Stimulated activated naive CD4-positive, alpha-beta T cell (primary cell): ENCODE measurements at regions not wholly inside any gene's neighbourhood (a gene's known extent, or its start where the extent isn't known, plus 50 kb on each side); places are given as distances from the start of the nearest gene placed in this dataset.

Source experiments
- DNase-seq, 6 experiments: peaks; one replicate each; lab custom pipeline; 2025; lab: John Stamatoyannopoulos, UW

DNA sequence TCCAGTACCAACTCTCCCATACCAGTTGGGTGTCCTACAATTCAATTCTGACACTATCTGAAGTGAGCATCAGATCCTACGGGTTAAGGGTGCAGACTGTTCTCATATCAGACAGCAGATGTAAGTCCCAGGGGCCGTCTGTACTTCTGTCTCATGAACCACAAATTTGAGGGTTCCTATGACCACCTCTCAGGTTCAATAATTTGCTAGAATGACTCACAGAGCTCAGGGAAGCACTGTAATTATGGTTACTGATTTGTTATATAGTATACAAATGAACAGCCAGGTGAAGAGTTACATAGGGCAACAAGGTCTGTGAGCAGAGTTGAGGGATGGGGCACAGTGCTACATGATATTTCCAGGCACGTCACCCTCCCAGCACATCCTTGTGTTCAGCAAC is 499.1 kb downstream of the DMAC1 start:
- DNase-seq = no peak

DNA sequence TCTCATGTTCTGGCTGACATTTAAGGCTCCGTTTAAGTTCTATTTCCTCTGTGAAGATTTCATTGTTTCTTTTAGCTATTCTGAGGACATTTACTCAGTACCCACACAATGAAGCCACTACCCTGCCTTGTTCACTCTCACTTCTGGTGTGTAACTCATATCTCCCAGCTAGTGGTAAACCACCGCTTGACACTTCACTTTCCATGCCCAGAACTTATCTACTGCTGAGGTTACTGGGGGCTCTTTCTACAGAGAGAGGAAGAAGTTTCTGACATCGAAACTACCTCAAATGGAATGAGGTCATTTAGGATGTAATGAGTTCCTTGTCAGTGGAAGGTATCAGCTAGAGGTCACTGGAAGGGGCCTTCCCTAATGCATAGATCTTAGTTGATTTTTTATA is 501.5 kb downstream of the DMAC1 start:
- no peak for DNase-seq

DNA sequence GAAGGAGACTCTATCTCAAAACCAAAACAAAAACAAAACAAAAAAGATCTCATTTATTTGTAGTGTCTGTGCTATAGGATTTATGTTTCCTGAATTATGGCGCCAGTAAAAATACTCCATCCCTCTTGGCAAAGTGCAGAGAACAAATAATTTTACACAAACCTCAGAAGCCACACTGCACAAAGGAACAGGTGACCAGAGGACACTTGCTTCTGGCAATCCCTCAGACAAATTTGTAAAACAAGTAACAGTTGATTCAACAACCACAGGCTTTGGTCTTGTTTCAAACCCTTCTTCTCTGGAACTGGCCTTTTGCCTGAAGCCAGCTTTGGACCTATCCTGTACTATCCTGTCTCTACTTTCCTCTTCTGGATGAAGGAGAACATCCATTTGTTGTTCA is 502.1 kb downstream of the DMAC1 start:
- DNase-seq = no peak

DNA sequence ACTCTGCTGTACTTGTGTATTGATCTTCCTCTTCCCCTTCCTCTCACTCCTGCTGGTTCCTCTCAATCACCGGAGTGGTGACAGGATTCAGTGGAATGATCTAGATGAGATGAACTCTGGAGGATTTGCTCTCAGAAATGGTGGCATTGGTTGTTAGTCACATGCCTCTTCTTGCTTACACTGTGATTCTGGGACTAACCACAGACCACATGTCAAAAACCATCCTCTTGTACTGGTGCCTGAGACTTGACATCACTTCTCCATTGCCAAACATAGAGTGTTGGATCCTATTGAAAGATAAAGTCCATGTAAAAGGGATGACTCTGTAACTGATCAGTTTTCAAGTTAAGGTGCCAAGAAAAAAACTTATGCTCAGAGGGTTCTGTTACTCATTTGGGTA is 506.5 kb downstream of the DMAC1 start:
- DNase-seq = no peak

DNA sequence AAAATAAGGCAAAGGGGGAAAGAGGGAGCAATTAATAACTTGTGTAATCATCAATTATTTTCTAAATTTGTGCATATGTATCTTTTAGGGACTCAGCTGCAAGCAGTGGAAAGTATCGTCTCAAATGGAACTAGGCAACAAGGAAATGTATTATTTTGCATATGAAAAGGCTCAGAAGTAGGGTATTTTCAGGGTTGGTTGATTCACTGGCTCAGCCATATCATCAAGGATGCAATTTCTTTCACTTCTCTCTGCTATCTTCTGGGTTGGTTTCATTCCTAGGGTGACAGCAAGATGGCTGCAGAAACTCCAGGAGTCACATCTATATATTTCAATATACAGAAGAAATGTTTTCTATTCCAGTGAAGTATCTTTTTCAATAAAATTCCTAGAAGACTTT is 509.8 kb downstream of the DMAC1 start:
- no peak for DNase-seq

DNA sequence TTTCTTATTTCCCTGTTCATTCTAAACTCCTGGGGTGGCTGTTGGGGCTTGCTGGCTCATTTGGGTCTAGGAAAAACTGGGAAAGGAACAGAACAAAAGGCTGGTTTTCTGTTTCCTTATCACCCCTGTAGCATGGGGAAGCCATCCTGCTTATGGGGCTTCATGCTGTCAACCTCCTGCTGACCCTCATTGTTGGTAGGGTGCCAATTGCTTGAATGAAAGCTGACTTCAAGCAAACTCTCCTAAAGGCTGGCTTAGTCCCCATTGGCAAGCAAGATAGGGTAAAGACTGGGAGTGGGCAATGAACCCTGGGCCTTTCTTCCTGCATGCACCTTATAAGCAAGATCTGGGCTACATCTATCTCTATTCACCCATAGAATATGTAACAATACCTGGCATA is 511.6 kb downstream of the DMAC1 start:
- no peak for DNase-seq

DNA sequence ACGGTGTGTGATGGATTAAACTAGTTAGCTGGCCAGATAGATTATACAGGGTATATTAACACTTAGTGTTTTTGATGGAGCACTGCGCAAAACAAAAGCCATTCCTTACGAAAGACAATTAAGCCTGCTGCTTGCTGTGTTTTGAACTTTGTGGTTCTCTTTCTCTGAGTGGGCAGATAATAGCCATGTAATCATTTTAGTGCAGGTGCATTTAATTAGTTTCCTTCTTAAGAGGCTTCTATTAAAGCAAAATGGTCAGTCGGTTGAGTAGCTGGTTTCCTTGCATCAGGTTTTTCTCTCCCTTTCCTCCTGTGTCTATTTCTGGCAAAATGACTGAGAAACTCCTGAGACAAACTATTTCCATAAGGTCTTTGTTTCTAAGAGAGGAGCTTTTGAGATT is 512.5 kb downstream of the DMAC1 start:
- no peak for DNase-seq

DNA sequence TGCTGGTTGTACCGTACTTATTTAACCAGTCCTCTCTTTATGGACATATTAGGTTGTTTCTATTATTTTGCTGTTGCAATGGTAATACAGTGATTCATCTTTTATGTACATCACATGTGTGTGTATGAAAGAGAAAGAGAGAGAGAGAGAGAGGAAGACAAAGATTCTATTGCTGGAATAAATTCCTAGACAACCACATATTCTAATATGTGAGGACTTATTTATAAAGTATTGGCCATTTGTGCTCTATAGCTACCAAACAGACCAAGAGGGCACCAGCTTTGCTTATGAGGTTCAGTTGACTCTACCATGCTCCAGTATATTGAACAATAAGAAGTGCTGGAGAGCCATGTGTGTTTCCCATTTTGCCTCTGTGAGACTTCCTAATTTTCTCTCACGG is 513.5 kb downstream of the DMAC1 start:
- DNase-seq = no peak

DNA sequence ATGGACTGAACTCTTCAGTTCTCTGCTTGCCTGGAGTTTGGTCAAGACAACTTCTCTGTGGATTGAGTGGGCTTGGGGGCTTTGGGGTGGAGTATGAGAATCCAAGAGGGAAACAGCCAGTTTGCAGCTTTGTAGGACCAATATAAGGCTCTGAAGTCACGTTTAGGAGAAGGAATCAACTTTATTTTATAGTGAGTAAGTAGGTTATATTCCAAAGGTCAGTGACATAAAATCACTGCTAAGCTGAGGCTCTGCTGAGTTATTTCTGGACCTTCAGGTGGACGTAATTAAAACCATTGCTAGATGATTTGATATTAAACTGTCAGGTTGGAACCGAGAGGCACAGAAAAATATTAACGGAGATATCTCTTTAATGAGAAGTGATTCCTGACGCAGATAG is 514.4 kb downstream of the DMAC1 start:
- DNase-seq = no peak

DNA sequence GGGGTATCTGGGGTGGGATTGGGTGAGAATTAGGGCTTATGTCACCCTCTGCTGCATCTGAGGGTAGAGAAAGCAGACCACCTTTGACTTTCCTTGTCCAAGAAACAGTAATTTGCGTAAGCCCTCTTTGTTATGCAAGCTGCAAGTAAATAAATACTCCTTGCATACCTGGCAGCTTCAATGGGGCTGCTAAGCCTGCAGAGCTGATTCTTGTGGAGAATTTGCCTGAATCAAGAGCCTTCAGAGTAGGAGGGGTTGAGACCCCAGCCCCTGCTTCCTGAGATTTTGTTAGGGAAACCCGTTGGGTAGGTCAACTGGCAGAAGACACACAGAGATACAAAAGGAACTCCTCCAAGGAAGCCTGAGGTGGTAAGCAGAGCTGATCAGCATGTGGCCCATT is 515.1 kb downstream of the DMAC1 start:
- no peak for DNase-seq

DNA sequence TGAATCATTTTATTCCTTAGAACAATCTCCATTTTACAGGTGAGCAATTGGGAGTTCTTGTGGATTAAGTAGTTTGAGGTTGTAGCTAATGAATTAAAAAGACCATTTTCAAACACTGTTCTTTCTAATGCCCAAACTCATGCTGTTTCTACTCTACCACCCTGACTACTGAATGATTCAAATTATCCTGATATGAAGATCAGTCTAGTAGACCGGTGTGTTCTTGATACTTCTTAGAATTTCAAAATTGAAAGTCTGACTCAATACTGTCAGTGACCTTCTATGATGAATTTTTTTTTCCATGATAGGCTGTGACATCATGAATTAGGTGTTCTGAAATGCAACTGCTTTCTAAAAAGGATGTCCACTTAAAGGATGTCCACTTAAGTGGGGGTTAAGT is 515.5 kb downstream of the DMAC1 start:
- DNase-seq = no peak

DNA sequence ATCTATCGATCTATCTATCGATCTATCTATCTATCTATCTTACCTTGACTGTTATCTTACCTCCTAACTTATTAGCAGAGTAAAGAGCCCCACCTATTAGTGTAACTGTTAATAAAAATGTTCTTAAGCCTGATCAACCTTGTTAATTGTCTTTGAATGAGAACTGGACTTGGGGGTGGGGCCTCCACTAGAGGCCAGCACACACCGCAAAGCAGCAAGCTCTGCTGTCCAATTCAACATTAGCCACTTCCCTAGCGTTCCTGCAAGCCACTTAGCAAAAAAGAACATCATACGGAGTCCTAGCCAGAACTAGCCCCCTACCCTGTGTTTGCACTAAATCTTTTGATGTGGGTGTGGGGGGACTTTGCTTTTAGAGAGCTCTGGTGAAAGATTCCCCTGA is 515.8 kb downstream of the KDM4C start:
- no peak for DNase-seq

DNA sequence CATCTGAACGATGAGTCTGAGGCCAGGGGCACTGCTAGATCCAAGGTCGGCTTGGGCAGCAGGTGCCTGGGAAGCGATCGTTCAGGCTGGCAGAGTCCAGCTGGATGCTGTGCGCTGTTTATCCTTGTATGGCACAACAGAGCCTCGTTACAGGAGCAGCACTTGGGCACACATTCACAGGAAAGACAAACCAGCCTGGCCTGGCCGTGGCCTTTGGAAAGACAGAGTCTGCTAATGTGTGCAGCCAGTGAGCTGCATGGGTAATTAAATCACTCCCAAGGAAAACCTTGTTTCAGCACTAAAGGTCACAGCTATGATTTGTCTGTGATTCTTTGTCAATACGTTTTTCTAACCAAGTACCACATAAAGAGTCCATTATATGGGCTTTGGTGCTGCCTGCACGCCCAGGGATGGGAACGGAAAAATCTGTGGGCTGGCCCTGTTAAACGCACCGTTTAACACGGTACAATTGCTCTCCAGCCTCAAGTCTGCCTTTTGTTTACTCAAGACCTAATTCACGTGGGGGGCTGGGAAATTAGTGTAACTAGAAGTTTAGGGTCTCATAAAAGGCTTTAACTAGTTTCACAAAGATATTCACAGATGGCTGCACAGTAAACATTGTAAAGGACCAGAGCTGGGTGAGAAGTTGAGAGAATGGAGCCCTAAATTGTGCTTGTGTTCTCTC is 509.3 kb downstream of the KDM4C start:
- no peak for DNase-seq

DNA sequence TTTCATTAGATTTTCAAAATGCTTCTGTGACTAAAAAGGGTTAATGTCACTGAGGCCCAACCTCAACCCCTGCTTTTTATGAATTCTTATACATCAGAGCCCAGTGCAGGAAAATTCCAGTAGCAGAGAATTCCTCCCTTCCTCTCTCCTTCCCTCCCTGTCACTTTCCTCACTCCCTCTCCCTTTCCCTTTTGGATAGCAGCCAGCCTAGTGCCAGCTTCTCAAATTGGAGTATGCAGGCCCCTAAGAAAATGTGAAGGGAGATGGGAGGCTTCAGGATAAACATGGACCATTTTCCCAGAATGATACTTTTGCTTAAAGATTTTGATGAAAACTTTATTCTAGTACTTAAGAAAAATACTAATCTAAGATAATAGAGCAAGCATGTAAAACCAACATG is 507.4 kb downstream of the KDM4C start:
- DNase-seq = no peak

DNA sequence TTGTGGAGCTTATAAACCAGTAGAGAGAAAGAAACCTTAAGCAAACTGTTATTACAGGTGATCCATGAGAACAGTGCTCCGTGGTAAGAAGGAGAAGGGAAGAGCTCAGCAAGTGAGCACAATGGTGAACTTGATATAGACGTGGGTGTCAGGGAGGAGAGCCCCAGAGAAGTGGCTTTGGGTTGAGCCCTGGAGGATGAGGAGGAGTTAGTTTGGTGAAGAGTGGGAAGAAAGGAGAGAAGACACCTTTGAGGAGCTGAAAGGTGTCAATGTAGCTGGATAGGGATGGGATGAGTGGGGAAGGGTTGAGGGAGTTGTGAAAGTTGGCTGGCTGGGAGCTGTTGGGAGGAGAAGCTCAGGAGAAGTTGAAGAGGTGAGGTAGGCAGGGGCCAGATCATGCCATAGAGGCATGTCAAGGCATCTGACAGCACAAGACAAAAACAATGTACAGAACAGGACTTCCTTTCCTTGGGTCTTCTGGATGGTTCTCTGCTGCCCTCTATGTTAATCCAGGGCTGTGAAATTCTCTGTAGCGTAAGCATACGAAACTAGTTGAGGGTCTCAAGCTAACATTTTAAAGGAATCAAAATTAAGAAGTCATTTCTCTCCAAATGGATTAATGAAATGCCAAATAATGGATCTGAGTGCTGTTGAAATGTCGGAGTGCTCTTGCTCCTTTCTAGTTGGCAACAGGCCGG is 501.9 kb downstream of the KDM4C start:
- DNase-seq = no peak

DNA sequence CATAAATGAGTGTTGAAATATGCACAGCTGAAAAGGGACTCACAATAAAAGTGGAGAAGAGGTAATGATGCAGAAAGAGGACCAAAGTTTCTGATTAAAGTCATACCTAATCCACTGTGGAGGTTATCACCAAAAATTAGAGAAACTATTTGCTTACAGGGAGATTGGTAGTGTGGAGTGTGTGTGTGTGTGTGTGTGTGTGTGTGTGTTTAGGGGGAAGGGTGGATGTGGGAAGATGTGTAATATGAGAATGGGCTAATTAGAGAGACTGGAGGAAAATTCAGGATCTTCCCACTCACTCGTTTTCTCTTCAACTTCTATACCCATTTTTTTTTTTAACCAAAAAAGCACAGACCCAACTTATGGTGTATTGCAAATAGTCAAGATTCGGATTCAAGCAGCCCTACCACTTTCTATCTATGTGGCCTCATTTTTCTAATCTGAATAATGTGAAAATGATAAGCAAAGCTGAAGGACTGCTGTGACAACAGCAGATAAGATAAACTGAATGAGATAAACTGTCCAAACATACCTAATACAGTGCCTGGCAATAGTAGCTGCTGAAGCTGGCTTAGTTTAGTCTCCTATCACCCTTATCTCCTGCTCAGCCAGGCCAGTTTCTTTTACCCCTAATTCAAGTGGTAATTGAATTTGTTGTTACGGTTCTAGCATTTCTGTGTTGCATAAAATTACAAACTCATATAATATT is 501.1 kb downstream of the KDM4C start:
- no peak for DNase-seq

DNA sequence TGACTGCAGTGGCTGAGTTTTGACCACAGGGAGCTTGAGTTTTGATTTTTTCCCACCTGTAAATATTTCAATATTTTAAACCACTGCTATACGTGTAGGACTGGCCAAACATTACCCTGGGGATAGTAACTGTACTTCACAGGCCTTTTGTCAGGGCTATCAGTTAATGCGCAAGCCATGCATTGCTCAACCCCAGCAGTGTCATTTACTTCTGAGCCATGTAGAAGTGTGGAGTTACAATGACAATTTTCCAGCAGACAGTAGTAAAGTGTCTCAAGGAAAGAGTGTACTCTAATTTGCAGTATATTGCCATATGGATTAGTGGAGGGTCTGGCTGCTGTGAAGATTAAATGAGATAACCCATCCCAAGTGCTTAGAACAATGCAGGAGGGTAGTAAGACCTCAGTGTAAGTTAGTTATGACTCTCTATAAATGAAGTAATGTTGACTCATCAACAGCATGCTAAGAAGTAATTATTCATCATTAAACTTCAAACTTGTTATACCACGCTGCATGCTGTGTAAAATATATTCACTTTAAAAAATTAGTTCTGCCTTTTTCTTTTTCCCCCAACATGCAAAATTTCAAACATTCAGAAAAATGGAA is 489.2 kb downstream of the KDM4C start:
- DNase-seq = no peak

DNA sequence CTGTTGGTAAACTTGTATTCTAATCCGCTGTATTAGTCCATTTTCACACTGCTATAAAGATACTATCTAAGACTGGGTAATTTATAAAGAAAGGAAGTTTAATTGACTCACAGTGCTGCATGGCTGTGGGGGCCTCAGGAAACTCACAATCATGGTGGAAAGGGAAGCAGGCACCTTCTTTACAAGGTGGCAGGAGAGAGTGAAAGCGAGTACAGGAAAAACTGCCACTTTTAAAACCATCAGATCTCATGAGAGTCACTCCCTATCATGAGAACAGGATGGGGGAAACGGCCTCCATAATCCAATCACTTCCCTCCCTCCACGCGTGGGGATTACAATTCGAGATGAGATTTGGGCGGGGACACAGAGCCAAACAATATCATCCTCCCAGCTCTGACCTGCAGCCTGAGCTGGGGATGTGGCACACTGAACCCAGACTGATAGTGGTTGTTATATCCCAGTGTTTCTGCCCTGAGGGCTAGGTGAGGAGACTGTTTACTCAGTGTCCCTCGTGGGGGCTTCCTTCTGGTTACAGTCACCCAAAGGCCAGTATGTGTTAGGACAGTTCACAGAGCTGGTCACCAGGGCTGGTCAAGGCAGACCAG is 488.3 kb downstream of the KDM4C start:
- no peak for DNase-seq

DNA sequence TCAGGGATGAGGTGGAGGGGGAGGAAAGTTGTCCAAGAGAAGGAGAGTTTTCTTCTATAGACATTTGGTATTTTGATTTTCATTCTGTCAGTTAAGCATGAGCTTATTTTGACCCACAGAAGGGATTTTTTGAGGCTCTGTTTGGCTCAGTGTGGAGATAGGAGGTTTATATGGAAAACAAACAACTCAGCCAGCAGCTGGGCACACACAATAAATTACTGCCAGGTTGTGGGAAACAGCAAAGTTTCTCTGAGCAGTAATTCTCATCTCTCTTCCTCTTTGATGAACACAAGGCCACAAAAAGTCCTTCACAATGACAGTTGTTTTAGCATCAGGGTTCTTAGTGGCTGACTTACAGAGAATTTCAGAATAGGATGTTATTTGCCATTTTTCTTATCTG is 486.1 kb downstream of the KDM4C start:
- no peak for DNase-seq

DNA sequence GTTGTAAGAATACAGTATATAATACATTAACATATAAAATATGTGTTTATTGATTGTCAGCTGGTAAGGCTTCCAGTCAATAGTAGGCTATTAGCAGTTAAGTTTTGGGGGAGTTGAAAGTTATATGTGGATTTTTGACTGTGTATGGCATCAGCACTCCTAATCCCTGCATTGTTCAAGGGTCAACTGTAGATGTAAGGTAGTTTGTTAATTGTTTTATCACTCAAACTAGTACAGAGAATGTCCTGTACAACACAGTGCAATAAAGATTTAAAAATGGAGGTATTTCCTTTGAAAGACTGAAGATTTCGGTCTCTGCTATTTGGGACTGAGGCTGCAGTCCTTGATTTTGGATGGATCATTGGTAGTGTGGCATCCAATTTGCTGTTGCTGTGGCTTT is 484.4 kb downstream of the KDM4C start:
- no peak for DNase-seq

DNA sequence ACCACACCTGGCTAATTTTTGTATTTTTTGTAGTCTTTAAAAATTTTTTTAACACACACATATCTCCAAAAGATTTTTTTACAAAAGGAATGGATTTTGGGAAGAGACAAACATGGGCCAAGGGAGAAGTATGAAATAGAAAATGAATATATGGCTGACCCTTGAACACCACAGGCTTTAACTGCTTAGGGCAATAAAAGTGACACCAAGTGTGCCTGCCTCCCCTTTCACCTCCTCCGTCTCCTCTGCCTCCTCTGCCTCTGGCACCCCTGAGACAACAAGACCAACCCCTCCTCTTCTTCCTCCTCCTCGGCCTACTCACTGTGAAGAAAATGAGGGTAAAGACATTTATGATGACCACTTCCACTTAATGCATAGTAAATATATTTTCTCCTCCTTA is 483.9 kb downstream of the KDM4C start:
- no peak for DNase-seq

DNA sequence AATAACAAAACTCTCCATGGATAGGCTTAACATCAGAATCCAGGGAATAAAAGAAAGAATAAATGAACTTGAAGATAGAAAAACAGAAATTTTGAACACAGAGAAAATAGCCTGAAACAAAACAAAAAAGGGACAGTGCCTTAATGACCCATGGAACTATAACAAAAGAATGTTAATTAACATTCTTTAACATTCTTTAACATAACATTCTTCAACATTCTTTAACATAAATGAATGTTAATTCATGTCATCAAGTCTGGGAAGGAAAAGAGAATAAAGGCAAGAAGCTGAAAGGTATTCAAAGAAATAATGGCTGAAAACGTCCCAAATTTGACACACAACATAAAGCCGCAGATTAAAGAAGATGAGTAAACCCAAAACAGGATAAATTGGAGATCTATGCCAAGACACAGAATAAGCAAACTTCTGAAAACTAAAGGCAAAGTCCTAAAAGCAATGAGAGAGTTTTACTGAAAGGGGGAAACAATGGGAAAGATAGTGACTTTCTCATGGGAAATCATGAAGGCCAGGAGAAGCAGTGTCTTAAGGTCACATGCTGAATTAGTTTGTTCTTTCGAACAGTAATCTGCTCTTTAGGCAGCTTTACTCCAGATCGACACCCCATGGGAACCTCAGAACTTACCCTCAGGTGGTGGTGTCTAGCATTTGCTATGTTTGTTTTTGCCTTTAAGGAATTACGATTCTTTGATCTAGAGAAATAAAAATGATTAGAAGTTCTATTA is 483.0 kb downstream of the KDM4C start:
- no peak for DNase-seq
